Activated CD8-positive, alpha-beta T cell treated with anti-CD3 and anti-CD28 coated beads for 36 hours (primary cell): ENCODE measurements at regions not wholly inside any gene's neighbourhood (a gene's known extent, or its start where the extent isn't known, plus 50 kb on each side); places are given as distances from the start of the nearest gene placed in this dataset.

Source experiments
- ATAC-seq: fragments of 200-7000 bp; cut with Tn5 transposase; one replicate; pipeline ENCODE4 v1.10.0; 2021; ENCODE audit warnings: mild to moderate bottlenecking, moderate library complexity
- CTCF ChIA-PET: fragments of 350-600 bp; sonication (Branson Sonifier 250); formaldehyde crosslinking; loops from one replicate; lab custom pipeline; 2021; ENCODE audit warnings: antibody characterized with exemption; lab: Charles Lee
- POLR2A ChIA-PET: fragments of 350-600 bp; sonication (Branson Sonifier 250); formaldehyde crosslinking; loops from one replicate; lab custom pipeline; 2021; ENCODE audit warnings: antibody characterized with exemption; lab: Charles Lee
- DNase-seq: peaks from one replicate; pipeline ENCODE4 v3.0.0-alpha.2; 2020
- H3K27ac Mint-ChIP-seq: one replicate; pipeline ENCODE4 v1.8.0; 2021; ENCODE audit warnings: mild to moderate bottlenecking, mixed read lengths
- H3K27me3 Mint-ChIP-seq: one replicate; pipeline ENCODE4 v1.8.0; 2021; ENCODE audit warnings: mixed read lengths
- H3K36me3 Mint-ChIP-seq: one replicate; pipeline ENCODE4 v1.8.0; 2021; ENCODE audit warnings: low read depth, mixed read lengths
- H3K4me1 Mint-ChIP-seq: one replicate; pipeline ENCODE4 v1.8.0; 2021; ENCODE audit warnings: low read depth, mixed read lengths
- H3K4me3 Mint-ChIP-seq: one replicate; pipeline ENCODE4 v1.8.0; 2021; ENCODE audit warnings: mild to moderate bottlenecking, moderate library complexity, mixed read lengths
- H3K9me3 Mint-ChIP-seq: one replicate; pipeline ENCODE4 v1.8.0; 2021; ENCODE audit warnings: mixed read lengths
- intact Hi-C: fragments of 100-400 bp; cut with micrococcal nuclease; formaldehyde crosslinking; loops from one replicate; pipeline ENCODE4 v1.10.0; 2022
- TF ChIP-seq, protein P1 (sequence below): fragments of 200-600 bp; IDR thresholded peaks from one replicate; pipeline ENCODE4 v1.8.0; 2022; ENCODE audit warnings: antibody characterized with exemption, mild to moderate bottlenecking

DNA sequence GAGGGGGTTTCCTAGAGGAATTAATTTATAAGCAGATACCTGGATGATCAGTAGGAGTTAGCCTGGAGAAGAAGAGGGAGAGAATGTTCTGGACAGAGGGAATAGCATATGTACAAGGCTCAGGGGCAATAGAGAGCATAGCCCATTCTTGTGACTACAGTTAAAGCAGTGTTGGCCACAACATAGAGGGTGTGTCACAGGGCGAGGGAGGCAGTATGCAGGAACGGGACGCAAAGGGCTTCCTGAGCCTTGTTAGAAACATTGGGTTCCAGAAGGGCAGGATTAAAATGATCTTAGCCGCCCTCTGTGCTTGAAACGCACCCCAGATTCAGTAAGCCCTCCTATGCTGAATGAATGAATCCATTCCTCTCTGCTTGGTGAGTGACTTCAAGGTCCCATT, 142.2 kb upstream of the PWP1 start:
- POLR2A ChIA-PET = no interaction called here
- Mint-ChIP-seq H3K4me1 (peaks cover 16% of the 10 kb centered on the region), H3K4me3 (no peak overlapping the region), H3K9me3 (no peaks in the 10 kb centered on the region), H3K27me3 (no peaks in the 10 kb centered on the region), H3K36me3 (peaks cover 19% of the 10 kb centered on the region), H3K27ac (no peak overlapping the region)
- CTCF ChIA-PET = no interaction called here
- ATAC-seq (no peak), DNase-seq (no peak)
- intact Hi-C loops = no loop called here
- TF ChIP-seq, protein P1, sequence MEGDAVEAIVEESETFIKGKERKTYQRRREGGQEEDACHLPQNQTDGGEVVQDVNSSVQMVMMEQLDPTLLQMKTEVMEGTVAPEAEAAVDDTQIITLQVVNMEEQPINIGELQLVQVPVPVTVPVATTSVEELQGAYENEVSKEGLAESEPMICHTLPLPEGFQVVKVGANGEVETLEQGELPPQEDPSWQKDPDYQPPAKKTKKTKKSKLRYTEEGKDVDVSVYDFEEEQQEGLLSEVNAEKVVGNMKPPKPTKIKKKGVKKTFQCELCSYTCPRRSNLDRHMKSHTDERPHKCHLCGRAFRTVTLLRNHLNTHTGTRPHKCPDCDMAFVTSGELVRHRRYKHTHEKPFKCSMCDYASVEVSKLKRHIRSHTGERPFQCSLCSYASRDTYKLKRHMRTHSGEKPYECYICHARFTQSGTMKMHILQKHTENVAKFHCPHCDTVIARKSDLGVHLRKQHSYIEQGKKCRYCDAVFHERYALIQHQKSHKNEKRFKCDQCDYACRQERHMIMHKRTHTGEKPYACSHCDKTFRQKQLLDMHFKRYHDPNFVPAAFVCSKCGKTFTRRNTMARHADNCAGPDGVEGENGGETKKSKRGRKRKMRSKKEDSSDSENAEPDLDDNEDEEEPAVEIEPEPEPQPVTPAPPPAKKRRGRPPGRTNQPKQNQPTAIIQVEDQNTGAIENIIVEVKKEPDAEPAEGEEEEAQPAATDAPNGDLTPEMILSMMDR = no peak

DNA sequence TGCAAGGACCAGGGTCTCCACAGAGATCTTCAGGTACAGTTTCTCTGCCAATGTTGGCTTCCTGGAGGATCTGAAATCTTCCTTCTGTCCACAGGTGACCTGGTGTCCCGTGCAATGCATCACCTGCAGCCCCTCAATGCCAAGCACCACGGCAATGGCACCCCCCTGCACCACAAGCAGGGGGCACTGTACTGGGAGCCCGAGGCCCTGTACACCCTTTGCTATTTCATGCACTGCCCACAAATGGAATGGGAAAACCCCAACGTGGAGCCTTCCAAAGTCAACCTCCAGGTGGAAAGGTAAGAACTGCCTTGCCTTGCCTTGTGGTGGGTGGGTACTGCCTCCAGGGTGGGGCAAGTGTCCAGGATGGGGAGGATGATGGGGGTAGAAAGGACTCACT, 141.8 kb upstream of the PWP1 start:
- TF ChIP-seq, protein P1 = no peak
- Mint-ChIP-seq H3K4me3 (no peak overlapping the region), H3K27me3 (no peaks in the 10 kb centered on the region), H3K36me3 (peaks cover 22% of the 10 kb centered on the region), H3K4me1 (peaks cover 16% of the 10 kb centered on the region), H3K9me3 (no peaks in the 10 kb centered on the region), H3K27ac (no peak overlapping the region)
- intact Hi-C loops = no loop called here
- DNase-seq (no peak), ATAC-seq (no peak)
- ChIA-PET POLR2A (no interaction called here), CTCF (no interaction called here)

DNA sequence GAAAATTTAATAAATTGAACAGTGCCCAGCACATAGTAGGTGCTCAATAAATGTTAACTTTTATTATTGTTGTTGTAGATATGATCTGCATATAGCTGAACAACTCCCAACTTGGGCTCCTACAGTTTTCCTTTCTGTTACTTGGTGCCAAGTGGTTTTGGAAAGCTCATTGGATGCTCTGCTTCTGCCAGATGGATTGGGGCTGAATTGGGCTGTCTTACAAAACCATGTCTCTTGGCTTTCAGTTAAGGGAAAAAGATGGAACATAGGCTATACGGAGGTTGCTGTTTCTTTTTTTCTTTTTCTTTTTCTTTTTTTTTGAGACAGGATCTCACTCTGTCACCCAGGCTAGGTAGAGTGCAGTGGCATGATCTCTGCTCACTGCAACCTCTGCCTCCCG, 140.7 kb upstream of the PWP1 start:
- CTCF ChIA-PET = interaction anchor here (1.5 kb wide), 1 partner anchor 142 kb away, joined by 3 read pairs; no protein-coding TSS in a partner anchor
- POLR2A ChIA-PET = no interaction called here
- Mint-ChIP-seq H3K36me3 (peaks cover 24% of the 10 kb centered on the region), H3K27ac (no peak overlapping the region), H3K4me3 (no peak overlapping the region), H3K27me3 (no peaks in the 10 kb centered on the region), H3K4me1 (peaks cover 16% of the 10 kb centered on the region), H3K9me3 (no peaks in the 10 kb centered on the region)
- ATAC-seq = no peak
- DNase-seq = no peak
- intact Hi-C loops = no loop called here
- TF ChIP-seq, protein P1 = no peak

DNA sequence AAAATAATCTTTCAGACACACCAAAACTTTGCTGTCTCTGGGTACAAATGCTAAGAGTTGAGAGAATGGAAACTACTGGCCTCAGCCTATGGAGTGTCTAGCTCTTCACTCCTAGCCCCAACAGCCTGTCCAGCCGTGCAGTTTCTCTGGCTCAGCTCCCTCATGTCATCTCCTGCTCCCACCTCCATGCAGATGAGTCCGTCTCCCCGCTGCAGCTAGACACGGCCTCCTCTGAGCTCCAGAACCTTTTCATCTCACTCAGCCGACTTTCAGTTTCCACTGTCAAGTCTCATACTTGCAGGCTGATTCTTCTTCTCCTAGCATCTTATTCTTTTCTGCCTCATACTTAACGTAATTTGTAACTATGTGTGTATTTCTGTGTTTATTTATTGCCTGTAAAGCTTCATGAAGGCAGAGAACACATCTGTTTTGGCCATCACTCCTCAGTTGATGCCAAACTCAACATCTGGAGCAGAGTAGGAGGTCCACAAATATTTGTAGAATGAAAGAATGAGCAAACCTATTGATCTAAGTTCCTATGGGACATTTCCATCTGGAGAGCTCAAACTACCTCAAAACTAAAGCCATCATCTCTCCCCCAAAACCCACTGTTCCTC, 139.8 kb upstream of the PWP1 start:
- no peaks in the 10 kb centered on the region for H3K9me3 Mint-ChIP-seq
- CTCF ChIA-PET = interaction anchor here (0.9 to 1.6 kb wide), 3 partner anchors 10 to 143 kb away, joined by 3 to 5 read pairs (median 4); no protein-coding TSS in a partner anchor
- no peak overlapping the region for H3K27ac Mint-ChIP-seq
- DNase-seq (no peak), ATAC-seq (no peak)
- intact Hi-C loops = no loop called here
- H3K4me3 Mint-ChIP-seq = no peak overlapping the region
- no peaks in the 10 kb centered on the region for H3K27me3 Mint-ChIP-seq
- TF ChIP-seq, protein P1 = no peak
- H3K36me3 Mint-ChIP-seq = peaks cover 24% of the 10 kb centered on the region
- H3K4me1 Mint-ChIP-seq = peaks cover 11% of the 10 kb centered on the region
- POLR2A ChIA-PET = interaction anchor here (0.8 kb wide), 1 partner anchor 85 kb away, joined by 3 read pairs; no protein-coding TSS in a partner anchor

DNA sequence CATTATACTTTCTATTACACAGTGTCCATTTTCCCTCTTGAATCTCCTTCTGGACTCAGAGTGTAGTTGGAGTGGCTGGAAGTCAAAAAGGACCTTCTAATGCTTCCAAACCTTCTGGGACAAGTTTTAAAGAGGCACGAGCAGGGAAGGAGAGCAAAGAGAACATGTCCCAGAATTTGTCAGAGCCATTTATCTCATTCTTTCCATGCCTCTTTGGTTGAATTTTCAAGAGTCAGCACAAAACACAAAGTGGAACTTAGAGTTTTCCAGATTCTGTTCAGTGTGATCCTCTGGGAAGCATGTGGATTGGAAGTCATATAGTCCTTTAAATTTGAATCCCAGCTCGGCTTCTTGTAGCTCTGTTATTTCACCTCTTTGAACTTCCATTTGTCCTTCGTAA, 138.2 kb upstream of the PWP1 start:
- H3K36me3 Mint-ChIP-seq = peaks cover 24% of the 10 kb centered on the region
- CTCF ChIA-PET = no interaction called here
- intact Hi-C loops = no loop called here
- H3K27ac Mint-ChIP-seq = no peak overlapping the region
- POLR2A ChIA-PET = no interaction called here
- TF ChIP-seq, protein P1 = no peak
- H3K4me1 Mint-ChIP-seq = peaks cover 8% of the 10 kb centered on the region
- H3K4me3 Mint-ChIP-seq = no peak overlapping the region
- no peaks in the 10 kb centered on the region for H3K27me3 Mint-ChIP-seq
- ATAC-seq (no peak), DNase-seq (no peak)
- no peaks in the 10 kb centered on the region for H3K9me3 Mint-ChIP-seq
